C4-2B (cell line): ENCODE measurements at regions not wholly inside any gene's neighbourhood (a gene's known extent, or its start where the extent isn't known, plus 50 kb on each side); places are given as distances from the start of the nearest gene placed in this dataset.

Experiments used
- ZFX ChIP-seq: fragments of 450-650 bp; IDR thresholded peaks from 2 replicates; pipeline ENCODE4 v1.6.1; 2017
- TF ChIP-seq, protein P1 (sequence below): fragments of 450-650 bp; conservative IDR thresholded peaks from 2 replicates; pipeline ENCODE4 v1.5.1; 2017; ENCODE audit warnings: mild to moderate bottlenecking

DNA sequence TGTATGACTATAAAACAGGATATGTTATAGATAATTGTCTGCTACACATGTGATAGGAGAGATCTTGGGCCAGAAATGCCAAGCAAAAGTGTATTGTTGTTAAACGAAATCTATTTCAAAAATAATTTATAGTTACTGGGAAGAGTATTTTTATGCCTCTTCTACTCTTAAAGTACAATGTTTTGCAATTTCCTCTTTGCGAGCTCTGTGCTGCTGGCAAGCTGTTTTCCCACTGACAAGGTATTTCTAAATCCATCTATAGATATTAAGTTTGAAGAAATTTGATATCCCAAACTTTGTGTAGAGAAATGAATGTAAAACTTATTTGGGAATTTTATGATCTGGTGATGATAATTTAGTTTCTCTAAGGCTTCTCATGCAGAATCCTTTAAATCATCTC is 63.3 kb upstream of the PTGFR start:
- TF ChIP-seq, protein P1, sequence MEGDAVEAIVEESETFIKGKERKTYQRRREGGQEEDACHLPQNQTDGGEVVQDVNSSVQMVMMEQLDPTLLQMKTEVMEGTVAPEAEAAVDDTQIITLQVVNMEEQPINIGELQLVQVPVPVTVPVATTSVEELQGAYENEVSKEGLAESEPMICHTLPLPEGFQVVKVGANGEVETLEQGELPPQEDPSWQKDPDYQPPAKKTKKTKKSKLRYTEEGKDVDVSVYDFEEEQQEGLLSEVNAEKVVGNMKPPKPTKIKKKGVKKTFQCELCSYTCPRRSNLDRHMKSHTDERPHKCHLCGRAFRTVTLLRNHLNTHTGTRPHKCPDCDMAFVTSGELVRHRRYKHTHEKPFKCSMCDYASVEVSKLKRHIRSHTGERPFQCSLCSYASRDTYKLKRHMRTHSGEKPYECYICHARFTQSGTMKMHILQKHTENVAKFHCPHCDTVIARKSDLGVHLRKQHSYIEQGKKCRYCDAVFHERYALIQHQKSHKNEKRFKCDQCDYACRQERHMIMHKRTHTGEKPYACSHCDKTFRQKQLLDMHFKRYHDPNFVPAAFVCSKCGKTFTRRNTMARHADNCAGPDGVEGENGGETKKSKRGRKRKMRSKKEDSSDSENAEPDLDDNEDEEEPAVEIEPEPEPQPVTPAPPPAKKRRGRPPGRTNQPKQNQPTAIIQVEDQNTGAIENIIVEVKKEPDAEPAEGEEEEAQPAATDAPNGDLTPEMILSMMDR: no peak
- TF ChIP-seq ZFX: no peak
